Hepatocyte (in vitro differentiated cells): ENCODE measurements at regions not wholly inside any gene's neighbourhood (a gene's known extent, or its start where the extent isn't known, plus 50 kb on each side); places are given as distances from the start of the nearest gene placed in this dataset.

Experiments
- DNase-seq: peaks from one replicate; pipeline ENCODE4 v3.0.0-alpha.2; 2016; ENCODE audit warnings: low spot score
- H2AFZ ChIP-seq: fragments of 200-600 bp; sonication (generic); 2 replicates; pipeline ENCODE4 v1.6.0; 2016; ENCODE audit warnings: antibody characterized with exemption, mild to moderate bottlenecking
- H3K27ac ChIP-seq: fragments of 200-600 bp; sonication (generic); 2 replicates; pipeline ENCODE4 v1.5.1; 2016; ENCODE audit warnings: mild to moderate bottlenecking
- H3K27me3 ChIP-seq: fragments of 200-600 bp; sonication (generic); 2 replicates; pipeline ENCODE4 v1.6.1; 2016
- H3K36me3 ChIP-seq: fragments of 200-600 bp; sonication (generic); replicated peaks from 2 replicates; pipeline ENCODE4 v1.5.1; 2016; ENCODE audit warnings: low read depth; ENCODE audit not compliant: insufficient read depth
- H3K4me1 ChIP-seq: fragments of 200-600 bp; sonication (generic); 2 replicates; pipeline ENCODE4 v1.5.1; 2016; ENCODE audit warnings: mild to moderate bottlenecking, moderate library complexity; ENCODE audit not compliant: insufficient read depth
- H3K4me2 ChIP-seq: fragments of 200-600 bp; sonication (generic); 2 replicates; pipeline ENCODE4 v1.6.0; 2016
- H3K4me3 ChIP-seq: fragments of 200-600 bp; sonication (generic); 2 replicates; pipeline ENCODE4 v1.5.1; 2016; ENCODE audit warnings: mild to moderate bottlenecking
- H3K79me2 ChIP-seq: fragments of 200-600 bp; sonication (generic); 2 replicates; pipeline ENCODE4 v1.6.0; 2017; ENCODE audit warnings: mild to moderate bottlenecking
- H3K9me2 ChIP-seq: fragments of 200-600 bp; sonication (generic); replicated peaks from 2 replicates; pipeline ENCODE4 v1.6.0; 2017; ENCODE audit warnings: mild to moderate bottlenecking; ENCODE audit not compliant: insufficient read depth
- H3K9me3 ChIP-seq: fragments of 200-600 bp; sonication (generic); 2 replicates; pipeline ENCODE4 v1.5.1; 2016; ENCODE audit warnings: low read depth, mild to moderate bottlenecking
- H4K20me1 ChIP-seq: fragments of 200-600 bp; sonication (generic); 2 replicates; pipeline ENCODE4 v1.6.0; 2016; ENCODE audit warnings: mild to moderate bottlenecking; ENCODE audit not compliant: insufficient read depth, poor library complexity, severe bottlenecking
- CTCF ChIP-seq: fragments of 200-600 bp; sonication (generic); IDR thresholded peaks from 2 replicates; pipeline ENCODE4 v1.5.1; 2016; ENCODE audit warnings: antibody characterized with exemption, mild to moderate bottlenecking; ENCODE audit not compliant: poor library complexity
- EZH2 ChIP-seq: fragments of 200-600 bp; sonication (generic); IDR thresholded peaks from 2 replicates; pipeline ENCODE4 v1.6.1; 2016; ENCODE audit warnings: antibody characterized with exemption, mild to moderate bottlenecking, borderline replicate concordance
- EZH2phosphoT487 ChIP-seq: fragments of 200-600 bp; sonication (generic); IDR thresholded peaks from one replicate; pipeline ENCODE4 v1.6.1; 2018; ENCODE audit warnings: antibody characterized with exemption, mild to moderate bottlenecking, low read depth, moderate library complexity; ENCODE audit not compliant: unreplicated experiment, severe bottlenecking
- WGBS: methylation state at CpG from one replicate; pipeline ENCODE4 v1.1.6; 2016; ENCODE audit warnings: low lambda C conversion rate; ENCODE audit errors: missing lambda C conversion rate; 5-methylcytosine and 5-hydroxymethylcytosine counted together

DNA sequence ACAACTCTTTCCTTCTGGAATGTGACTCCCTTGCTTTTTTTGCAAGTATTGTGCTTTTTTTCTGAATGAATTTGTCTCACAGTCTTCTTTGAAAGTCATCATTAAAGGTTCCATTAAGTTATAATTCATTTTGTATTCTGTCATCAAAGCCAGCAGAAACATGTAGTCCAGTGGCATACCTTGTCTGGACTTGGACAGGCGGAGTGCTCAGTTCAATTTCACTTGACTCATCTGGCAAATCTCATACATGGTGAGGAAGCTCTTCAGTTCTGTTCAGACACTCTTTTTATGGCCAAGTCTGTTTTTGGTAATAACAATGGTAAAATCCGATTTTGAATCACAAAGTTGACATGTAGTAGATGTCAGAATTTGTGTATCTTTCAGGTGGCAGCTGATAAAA, 260.8 kb upstream of the OPRM1 start:
- no peak overlapping the region for H3K27ac ChIP-seq
- no peak for DNase-seq
- H4K20me1 ChIP-seq, result no peaks in the 10 kb centered on the region
- no peaks in the 10 kb centered on the region for H3K4me1 ChIP-seq
- no peak overlapping the region for H3K4me3 ChIP-seq
- H3K79me2 ChIP-seq, result no peaks in the 10 kb centered on the region
- TF ChIP-seq CTCF (no peak), EZH2phosphoT487 (no peak), EZH2 (no peak)
- no peak overlapping the region for H2AFZ ChIP-seq
- no peaks in the 10 kb centered on the region for H3K9me2 ChIP-seq
- H3K36me3 ChIP-seq, result no peaks in the 10 kb centered on the region
- no peaks in the 10 kb centered on the region for H3K9me3 ChIP-seq
- 78% methylated on average over 2 of the region's 2 CpGs for WGBS
- H3K4me2 ChIP-seq, result no peak overlapping the region
- H3K27me3 ChIP-seq, result no peaks in the 10 kb centered on the region

DNA sequence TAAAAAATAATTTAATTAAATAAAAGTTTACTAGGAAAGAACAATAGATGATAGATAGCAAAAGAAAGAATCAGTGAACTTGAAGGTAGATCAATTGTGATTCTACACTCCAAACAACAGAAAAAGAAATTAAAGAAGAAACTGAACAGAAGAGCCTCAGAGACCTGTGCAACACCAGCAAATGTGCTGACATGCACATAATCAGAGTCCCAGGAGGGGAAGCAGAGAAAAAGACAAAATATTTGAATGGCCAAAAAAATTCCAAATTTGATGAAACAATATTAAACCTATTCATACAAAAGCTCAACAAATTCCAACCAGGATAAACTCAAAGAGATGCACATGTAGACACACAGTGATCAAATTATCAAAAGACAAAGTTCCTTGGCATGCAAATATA, 267.5 kb upstream of the OPRM1 start:
- Histone ChIP-seq H2AFZ (no peak overlapping the region), H3K36me3 (no peaks in the 10 kb centered on the region), H3K9me3 (no peaks in the 10 kb centered on the region), H3K4me3 (no peak overlapping the region), H4K20me1 (no peaks in the 10 kb centered on the region), H3K27me3 (no peaks in the 10 kb centered on the region), H3K79me2 (no peaks in the 10 kb centered on the region), H3K4me2 (no peak overlapping the region), H3K4me1 (no peaks in the 10 kb centered on the region), H3K9me2 (no peaks in the 10 kb centered on the region), H3K27ac (no peak overlapping the region)
- TF ChIP-seq CTCF, result no peak
- no peak for TF ChIP-seq EZH2
- no peak for TF ChIP-seq EZH2phosphoT487
- DNase-seq, result no peak

DNA sequence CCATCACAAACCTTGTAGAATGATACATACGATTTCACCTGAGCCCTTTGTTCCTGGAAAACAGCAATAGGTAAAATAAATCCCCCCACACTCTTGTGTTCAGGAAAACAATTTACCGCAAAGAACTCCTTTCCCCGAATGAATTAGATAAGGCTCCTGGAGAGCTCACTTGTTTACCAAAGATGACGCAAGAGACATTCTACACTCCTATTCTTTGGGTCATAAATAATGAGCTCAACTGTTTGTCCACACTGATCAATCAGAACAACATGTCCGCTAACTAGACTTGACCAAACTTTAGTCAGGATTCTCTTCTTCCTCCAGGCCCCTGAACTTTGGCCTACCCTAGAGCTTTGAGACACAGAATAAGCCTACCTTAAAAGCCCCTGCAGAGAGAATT, 271.9 kb upstream of the OPRM1 start:
- no peak overlapping the region for H3K4me3 ChIP-seq
- DNase-seq, result peak; percentile 19
- H3K4me1 ChIP-seq, result no peaks in the 10 kb centered on the region
- no peak for TF ChIP-seq EZH2
- TF ChIP-seq CTCF, result no peak
- no peak for TF ChIP-seq EZH2phosphoT487
- no peaks in the 10 kb centered on the region for H3K27me3 ChIP-seq
- no peaks in the 10 kb centered on the region for H3K79me2 ChIP-seq
- H3K27ac ChIP-seq, result no peak overlapping the region
- H4K20me1 ChIP-seq, result no peaks in the 10 kb centered on the region
- no peaks in the 10 kb centered on the region for H3K36me3 ChIP-seq
- H3K4me2 ChIP-seq, result no peak overlapping the region
- no peaks in the 10 kb centered on the region for H3K9me2 ChIP-seq
- H3K9me3 ChIP-seq, result no peaks in the 10 kb centered on the region
- no peak overlapping the region for H2AFZ ChIP-seq
- 55% methylated on average over 5 of the region's 5 CpGs for WGBS

DNA sequence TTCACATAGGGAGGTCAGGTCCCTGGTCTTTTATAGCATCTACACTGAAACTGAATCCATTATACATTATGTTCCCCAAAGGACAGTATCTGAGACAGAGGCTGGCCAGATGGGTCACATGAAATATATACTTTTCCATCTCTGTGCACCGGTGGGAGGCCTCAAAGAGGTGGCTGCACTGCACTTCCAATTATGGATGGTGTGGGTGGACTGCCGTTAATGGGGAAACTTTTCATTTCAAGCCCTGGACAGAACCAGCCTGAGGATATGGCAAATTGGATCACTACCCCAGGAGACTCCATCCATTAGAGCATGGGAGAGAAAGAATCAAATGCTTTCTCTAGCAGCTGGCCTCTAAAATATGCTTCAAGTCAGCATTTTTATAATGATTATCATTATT, 280.5 kb upstream of the OPRM1 start:
- Histone ChIP-seq H3K9me3 (no peaks in the 10 kb centered on the region), H3K27me3 (no peaks in the 10 kb centered on the region), H3K36me3 (no peaks in the 10 kb centered on the region), H3K27ac (no peak overlapping the region), H2AFZ (no peak overlapping the region), H4K20me1 (no peaks in the 10 kb centered on the region), H3K4me3 (no peak overlapping the region), H3K4me1 (no peaks in the 10 kb centered on the region), H3K4me2 (no peak overlapping the region), H3K9me2 (no peaks in the 10 kb centered on the region), H3K79me2 (no peaks in the 10 kb centered on the region)
- DNase-seq, result no peak
- 87% methylated on average over 2 of the region's 2 CpGs for WGBS
- TF ChIP-seq CTCF (no peak), EZH2 (no peak), EZH2phosphoT487 (no peak)
